Hippocampal formation (tissue), 2 donors: ENCODE measurements at regions not wholly inside any gene's neighbourhood (a gene's known extent, or its start where the extent isn't known, plus 50 kb on each side); places are given as distances from the start of the nearest gene placed in this dataset.
"Not testable (repeated sequence)": the region's sequence is repeated elsewhere in the genome, so short reads cannot be mapped to it uniquely, and the experiment has no call there.

Experiments
- DNase-seq, 2 donors: peaks; one replicate each; lab custom pipeline; 2025; lab: John Stamatoyannopoulos, UW

- no peak for DNase-seq
These were observed 221.2 kb upstream of the PELI2 start for GRCh38 chr14:55897031-55897430.

GRCh38 chr14:55898938-55899337 lies 219.3 kb upstream of the PELI2 start:
- DNase-seq: no peak

- no peak for DNase-seq
These were observed 218.7 kb upstream of the PELI2 start for GRCh38 chr14:55899531-55899930.

GRCh38 chr14:55900749-55901148 lies 217.5 kb upstream of the PELI2 start:
- no peak for DNase-seq

DNA sequence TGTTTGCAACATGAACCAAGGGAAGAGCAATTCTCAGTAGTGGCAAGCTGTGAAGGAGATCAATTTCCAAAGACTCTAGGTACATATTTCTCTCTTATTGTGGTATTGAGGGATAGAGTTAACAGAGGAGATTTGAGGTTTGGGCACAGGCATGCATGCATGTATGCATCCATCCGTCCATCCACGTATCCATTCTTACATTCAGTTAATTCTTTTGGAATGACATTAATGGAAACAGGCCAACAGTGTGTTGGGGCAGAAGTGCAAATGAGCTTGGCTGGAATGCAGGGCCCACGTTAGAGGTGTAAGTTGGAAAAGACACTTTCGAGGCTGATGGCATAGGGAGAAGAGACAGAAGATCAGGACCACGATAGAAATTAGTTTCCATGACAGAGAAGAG lies 216.9 kb upstream of the PELI2 start:
- no peak for DNase-seq

GRCh38 chr14:55902241-55902640 lies 216.0 kb upstream of the PELI2 start:
- DNase-seq: no peak

- peak in 1 of 2 donors; percentile 13 for DNase-seq
These were observed 214.1 kb upstream of the PELI2 start for GRCh38 chr14:55904086-55904485.

DNA sequence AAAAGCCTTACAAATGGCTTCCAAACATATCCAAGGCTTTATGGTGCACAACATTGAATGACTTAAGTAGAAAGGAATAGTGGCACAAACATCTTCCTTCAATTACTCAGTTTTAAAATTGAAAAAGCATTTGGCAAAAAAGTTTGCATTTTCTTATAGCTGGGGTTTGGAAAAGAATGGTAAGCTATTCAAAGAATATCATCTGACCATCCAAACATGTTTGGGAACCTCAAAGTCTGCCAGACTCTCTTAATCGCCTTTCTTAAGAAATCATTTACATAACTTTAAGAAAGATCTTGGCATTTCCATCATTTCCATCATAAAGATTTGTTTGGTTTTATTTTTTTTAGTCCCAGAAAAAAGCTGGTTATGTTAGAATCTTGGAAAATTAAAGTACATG lies 210.1 kb upstream of the PELI2 start:
- no peak for DNase-seq

DNA sequence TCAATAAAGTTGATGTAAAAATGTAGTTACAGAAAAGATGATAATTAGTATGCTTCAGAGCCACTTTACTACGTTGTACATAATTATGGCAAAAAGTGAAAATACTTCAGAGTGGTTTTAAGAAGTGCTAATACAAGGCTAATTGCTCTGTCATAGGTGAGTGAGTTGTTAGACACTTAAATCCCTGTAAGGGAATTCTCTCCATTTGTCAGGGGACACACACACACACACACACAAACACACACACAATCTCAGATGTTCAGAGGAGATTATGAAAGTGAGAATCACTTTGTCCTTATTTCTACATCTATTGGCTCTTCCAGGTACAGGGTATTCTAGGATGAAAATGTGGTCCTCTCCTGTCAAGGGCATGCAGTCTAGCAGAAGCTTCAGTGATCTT lies 208.3 kb upstream of the PELI2 start:
- no peak for DNase-seq

DNA sequence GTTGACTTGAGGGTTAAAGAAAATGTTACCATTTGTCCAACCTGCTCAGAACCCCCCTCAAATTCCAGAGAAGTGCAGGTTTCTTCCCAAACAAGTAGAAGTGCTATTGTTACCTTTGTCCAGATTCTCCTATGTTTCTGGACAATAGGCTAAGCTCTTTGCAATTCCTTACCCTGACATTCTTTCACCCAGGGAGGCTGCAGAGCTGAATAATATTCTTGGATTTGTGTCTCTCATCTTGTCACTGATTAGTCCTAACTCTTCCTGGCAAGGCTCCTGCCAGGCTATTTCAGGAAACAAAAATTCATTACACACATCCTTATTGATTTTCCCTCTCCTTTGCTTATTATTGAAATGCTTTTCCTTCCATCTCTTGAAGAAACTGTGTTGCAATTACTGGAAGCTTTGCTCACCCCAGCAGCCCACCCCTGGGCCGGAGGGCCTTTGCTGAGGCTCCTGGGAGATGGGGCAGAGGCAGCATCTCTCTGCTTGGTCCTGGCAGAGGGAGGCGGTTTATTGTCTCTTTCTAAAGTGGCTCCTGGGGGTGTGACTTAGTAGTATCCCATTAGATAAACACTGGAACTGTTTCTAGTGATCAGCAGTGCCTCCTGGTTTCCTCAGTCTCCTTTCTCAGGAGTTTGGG lies 207.5 kb upstream of the PELI2 start:
- DNase-seq: no peak

GRCh38 chr14:55911776-55912175 lies 206.4 kb upstream of the PELI2 start:
- no peak for DNase-seq

DNA sequence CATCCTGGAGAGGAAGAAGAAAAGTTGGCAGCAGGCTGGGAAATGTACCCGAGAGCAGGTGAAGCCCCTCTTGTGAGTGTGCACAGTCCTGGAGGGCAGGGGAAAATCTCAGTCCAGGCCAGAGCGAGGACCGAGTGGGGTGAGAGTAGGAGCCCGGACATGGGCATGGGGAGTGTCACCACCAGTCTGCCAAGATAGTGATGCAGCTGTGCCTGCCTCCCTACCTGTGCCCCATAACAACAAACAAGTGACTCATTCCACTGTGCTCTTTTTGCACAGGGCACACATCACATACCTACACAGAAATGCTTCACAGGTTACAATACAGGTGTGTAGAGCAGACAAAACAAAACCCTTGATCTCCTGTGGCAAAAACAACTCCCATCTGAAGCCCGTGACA lies 205.9 kb upstream of the PELI2 start:
- DNase-seq: no peak

- no peak for DNase-seq
These were observed 204.7 kb upstream of the PELI2 start for GRCh38 chr14:55913324-55914025.

GRCh38 chr14:55914771-55915170 lies 203.4 kb upstream of the PELI2 start:
- no peak for DNase-seq

DNA sequence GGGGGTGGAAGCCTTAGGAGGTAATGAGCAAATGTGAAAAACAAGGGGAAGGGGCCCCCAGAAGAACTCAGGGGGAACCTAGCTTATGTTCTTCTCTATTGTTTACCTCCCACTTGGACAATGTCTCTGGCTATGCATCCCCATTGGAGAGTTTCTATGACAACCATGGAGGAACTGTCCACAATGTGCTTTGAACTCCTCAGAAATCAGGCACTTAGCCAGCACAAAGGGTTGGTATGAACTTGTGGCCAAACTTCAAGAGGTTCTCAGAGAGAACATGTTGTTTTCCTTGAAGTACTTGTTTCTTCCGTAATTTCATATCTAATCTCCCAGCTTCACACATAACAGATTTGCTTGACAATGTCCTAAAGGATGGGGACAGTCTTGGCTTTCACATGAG lies 202.8 kb upstream of the PELI2 start:
- DNase-seq: no peak

GRCh38 chr14:55919800-55920199 lies 198.4 kb upstream of the PELI2 start:
- not testable (repeated sequence) for DNase-seq

DNA sequence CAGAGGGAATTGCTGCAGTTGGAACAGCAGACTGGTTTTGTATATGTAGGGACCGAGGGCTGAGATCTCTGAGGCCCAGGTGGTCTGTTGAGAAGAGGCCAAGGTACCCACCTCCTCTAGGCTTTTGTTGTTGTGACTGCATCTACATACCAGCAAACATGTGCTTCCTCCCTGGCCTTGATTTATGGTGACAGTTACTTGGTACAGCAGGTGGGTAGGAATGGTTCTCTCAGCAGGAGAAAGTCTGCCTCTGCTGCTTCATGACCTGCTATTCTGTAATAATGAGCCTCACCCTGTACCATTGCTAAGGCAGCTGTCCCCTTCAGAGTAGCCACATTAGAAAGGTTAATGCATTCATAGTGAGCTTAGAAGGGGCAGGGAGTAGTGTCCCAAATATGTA lies 196.7 kb upstream of the PELI2 start:
- no peak for DNase-seq

- no peak for DNase-seq
These were observed 192.2 kb upstream of the PELI2 start for GRCh38 chr14:55926007-55926406.

DNA sequence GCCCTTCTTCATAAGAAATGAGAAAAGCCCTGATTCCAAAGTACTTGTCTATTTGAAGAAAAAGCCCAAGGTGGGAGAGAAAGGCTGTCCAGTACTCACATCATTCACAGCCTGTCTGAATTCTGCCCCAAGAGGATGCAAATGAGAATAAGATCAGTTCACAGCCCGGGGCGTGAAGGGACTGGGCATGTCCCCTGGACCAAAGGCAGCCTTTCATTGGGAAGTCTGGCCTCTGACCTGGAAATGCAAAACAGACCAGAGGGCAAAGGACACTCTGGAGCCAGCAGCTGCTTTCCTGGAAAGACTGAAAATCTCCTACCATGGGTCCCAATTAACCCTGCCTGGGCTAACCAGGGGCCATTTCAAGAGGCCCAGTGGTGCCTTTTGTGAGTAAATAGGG lies 191.2 kb upstream of the PELI2 start:
- no peak for DNase-seq

GRCh38 chr14:55928276-55928675 lies 189.9 kb upstream of the PELI2 start:
- DNase-seq: no peak

DNA sequence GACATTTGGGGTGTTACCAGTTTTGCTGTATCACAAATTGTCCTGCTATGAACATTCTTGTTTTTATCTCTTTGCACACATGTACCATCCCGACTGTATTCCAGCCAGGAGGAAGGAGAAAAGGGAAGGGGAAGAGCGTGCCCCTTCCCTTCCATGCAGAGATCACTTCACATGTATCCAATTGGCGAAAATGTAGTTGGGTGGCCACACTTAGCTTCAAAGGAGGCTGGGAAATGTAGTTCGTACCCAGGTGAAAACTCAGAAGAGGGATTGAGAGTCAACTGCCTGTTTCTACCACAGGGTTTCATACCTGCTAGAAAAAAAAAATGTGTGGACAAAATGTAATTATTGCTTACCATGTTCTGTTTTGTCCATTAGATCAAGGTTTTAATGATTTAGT lies 189.1 kb upstream of the PELI2 start:
- DNase-seq: no peak

DNA sequence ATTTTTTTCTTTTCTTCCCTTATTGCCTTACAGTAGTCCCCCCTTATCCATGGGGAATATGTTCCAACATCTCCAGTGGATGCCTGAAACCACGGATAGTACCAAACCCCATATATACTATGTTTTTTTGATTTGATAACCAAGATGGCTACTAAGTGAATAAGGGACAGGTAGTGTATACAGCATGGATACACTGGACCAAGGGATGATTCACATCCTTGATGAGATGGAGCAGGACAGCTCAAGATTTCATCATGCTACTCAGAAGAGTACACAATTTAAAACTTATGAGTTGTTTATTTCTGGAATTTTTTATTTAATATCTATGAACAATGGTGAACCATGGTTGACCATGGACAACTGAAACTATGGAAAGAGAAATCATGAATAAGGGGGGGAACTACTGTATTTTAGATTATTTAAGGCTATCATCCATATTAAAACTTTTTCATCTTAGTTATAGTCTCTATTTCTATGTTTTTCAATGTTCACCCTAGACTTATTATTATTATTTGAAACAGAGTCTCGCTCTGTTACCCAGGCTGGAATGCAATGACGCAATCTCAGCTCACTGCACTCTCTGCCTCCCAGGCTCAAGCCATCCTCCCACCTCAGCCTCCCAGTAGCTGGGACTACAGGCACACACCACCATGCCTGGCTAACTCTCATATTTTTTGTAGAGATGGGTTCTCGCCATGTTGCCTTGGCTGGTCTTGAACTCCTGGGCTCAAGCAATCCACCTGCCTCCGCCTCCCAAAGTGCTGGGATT lies 188.0 kb upstream of the PELI2 start:
- no peak for DNase-seq

DNA sequence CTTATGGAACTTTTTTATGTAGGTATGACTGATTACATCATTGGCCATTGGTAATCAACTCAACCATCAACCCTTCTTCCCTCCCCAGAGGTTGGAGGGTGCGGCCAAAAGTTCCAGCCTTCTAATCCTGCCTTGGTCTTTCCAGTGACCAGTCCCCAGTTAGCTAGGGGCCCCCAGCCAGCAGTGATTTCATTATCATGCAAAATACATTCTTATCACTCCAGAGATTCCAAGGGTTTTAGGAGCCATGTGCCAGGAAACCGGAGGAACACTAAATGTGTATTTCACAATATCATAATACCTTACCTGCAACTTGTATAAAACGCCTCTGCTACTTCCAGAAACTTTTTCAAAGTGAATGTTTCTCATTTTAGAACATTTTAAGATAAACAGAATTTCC lies 181.5 kb upstream of the PELI2 start:
- DNase-seq: no peak
